ENCODE measurements at regions not wholly inside any gene's neighbourhood (a gene's known extent, or its start where the extent isn't known, plus 50 kb on each side); places are given as distances from the start of the nearest gene placed in this dataset.

DNA sequence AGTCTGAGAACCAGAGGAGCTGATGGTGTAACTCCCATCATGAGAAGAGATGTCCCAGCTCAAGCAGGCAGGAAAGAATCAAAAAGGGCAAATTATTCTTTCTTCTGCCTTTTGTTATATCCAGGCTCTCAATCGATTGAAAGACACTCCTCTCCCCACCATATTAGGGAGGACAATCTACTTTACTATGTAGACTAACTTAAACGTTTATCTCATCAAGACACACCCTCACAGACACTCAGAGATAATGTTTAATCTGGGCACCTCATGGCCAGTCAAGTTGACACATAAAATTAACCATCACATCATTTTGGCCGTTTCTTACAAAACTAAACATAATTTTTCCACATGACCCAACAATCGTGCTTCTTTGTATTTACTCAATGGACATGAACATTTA lies 534.3 kb upstream of the RORB start:
- TF ChIP-seq, protein P1, sequence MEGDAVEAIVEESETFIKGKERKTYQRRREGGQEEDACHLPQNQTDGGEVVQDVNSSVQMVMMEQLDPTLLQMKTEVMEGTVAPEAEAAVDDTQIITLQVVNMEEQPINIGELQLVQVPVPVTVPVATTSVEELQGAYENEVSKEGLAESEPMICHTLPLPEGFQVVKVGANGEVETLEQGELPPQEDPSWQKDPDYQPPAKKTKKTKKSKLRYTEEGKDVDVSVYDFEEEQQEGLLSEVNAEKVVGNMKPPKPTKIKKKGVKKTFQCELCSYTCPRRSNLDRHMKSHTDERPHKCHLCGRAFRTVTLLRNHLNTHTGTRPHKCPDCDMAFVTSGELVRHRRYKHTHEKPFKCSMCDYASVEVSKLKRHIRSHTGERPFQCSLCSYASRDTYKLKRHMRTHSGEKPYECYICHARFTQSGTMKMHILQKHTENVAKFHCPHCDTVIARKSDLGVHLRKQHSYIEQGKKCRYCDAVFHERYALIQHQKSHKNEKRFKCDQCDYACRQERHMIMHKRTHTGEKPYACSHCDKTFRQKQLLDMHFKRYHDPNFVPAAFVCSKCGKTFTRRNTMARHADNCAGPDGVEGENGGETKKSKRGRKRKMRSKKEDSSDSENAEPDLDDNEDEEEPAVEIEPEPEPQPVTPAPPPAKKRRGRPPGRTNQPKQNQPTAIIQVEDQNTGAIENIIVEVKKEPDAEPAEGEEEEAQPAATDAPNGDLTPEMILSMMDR (IDR thresholded peaks at IDR 0.05; ENCODE audit: insufficient read depth, low read length, poor library complexity, severe bottlenecking) = no peak
- TF ChIP-seq EZH2phosphoT487 (conservative IDR thresholded peaks at IDR 0.05; ENCODE audit: low read length) = no peak

All from SU-DHL-6 (cell line).